ENCODE measurements at regions not wholly inside any gene's neighbourhood (a gene's known extent, or its start where the extent isn't known, plus 50 kb on each side); places are given as distances from the start of the nearest gene placed in this dataset.
"Not testable (repeated sequence)": the region's sequence is repeated elsewhere in the genome, so short reads cannot be mapped to it uniquely, and the experiment has no call there.

DNA sequence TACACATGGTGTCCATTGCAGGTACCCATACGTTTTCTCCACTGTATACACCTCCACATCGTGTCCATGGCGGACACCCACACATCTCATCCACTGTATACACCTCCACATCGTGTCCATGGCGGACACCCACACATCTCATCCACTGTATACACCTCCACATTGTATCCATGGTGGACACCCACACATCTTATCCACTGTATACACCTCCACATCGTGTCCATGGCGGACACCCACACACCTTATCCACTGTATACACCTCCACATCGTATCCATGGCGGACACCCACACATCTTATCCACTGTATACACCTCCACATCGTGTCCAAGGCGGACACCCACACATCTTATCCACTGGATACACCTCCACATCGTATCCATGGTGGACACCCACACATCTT, 50.4 kb upstream of the TTC34 start:
- intact Hi-C loops (cut with DNase I); H3K27me3 ChIP-seq: not testable (repeated sequence)

DNA sequence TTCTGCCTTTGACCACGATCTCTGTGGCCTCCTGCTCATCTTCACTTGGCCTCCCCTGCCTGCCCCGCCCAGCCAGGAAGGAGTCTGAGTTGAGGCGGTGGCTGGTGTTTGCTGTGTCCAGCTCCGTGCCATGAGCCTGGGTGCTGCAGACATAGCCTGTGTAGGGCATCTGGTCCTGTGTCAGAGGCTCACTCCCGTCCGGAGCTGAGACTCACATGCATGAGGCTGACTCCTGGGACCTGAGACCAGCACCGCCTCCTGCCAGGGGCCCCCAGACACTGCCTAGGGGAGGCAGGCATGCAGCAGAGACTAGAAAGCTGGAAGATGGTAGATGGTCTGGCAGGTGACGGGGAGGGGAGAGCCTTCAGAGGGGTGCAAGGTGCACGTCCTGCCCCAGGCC, 52.2 kb upstream of the TTC34 start:
- no peak for ATAC-seq
- 43 to 64% methylated on average over 9 of the region's 9 CpGs for WGBS, 2 donors
- FAIRE-seq, result no peak

More for the DNA sequence above, 50.4 kb upstream of the TTC34 start:
- not testable (repeated sequence) for ATAC-seq, DNase-seq, H3K27ac ChIP-seq, H3K4me3 ChIP-seq, H3K9me3 ChIP-seq, H3K36me3 ChIP-seq, H3K4me1 ChIP-seq, FAIRE-seq
- 54 to 77% methylated on average over 12 of the region's 12 CpGs for WGBS, 2 donors

DNA sequence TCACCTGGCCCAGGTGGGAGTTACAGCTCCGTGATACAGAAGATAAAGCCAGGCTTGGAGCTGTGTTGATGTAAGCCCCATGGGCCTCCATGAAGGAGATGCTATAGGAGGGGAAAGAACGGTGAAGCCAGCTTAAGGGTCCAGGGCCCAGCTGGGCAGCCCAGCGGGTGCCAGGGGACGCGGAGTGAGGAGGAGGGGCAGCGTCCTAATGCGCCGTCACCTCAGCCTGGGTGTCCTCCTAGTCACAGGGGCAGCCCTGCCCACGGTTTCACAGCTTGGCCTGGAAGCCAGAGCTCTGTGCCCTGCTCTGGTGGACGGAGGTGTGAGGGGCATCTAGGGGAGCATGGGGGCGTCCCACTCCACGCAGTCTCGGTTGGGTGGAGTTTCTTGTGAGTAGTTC, 52.7 kb upstream of the TTC34 start:
- ATAC-seq, result no peak
- no peaks in the 10 kb centered on the region for H3K9me3 ChIP-seq
- no peaks in the 10 kb centered on the region for H3K4me1 ChIP-seq
- H3K4me3 ChIP-seq, result no peak overlapping the region
- intact Hi-C loops (cut with DNase I), result no loop called here
- no peaks in the 10 kb centered on the region for H3K27me3 ChIP-seq
- H3K27ac ChIP-seq, result no peak overlapping the region
- FAIRE-seq, result no peak
- peak in 1 of 6 donors; percentile 39 for DNase-seq
- H3K36me3 ChIP-seq, result no peaks in the 10 kb centered on the region
- 53 to 79% methylated on average over 13 of the region's 13 CpGs for WGBS, 2 donors
- TF ChIP-seq, protein P1, sequence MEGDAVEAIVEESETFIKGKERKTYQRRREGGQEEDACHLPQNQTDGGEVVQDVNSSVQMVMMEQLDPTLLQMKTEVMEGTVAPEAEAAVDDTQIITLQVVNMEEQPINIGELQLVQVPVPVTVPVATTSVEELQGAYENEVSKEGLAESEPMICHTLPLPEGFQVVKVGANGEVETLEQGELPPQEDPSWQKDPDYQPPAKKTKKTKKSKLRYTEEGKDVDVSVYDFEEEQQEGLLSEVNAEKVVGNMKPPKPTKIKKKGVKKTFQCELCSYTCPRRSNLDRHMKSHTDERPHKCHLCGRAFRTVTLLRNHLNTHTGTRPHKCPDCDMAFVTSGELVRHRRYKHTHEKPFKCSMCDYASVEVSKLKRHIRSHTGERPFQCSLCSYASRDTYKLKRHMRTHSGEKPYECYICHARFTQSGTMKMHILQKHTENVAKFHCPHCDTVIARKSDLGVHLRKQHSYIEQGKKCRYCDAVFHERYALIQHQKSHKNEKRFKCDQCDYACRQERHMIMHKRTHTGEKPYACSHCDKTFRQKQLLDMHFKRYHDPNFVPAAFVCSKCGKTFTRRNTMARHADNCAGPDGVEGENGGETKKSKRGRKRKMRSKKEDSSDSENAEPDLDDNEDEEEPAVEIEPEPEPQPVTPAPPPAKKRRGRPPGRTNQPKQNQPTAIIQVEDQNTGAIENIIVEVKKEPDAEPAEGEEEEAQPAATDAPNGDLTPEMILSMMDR (IDR thresholded peaks at IDR 0.05), result no peak

More for the DNA sequence above, 52.2 kb upstream of the TTC34 start:
- intact Hi-C loops (cut with DNase I), result no loop called here
- Histone ChIP-seq H3K27me3 (no peaks in the 10 kb centered on the region), H3K4me3 (no peak overlapping the region), H3K36me3 (no peaks in the 10 kb centered on the region), H3K9me3 (no peaks in the 10 kb centered on the region), H3K4me1 (no peaks in the 10 kb centered on the region), H3K27ac (no peak overlapping the region)
- TF ChIP-seq, protein P1 (IDR thresholded peaks at IDR 0.05), result no peak
- peak in 1 of 6 donors; percentile 33 for DNase-seq

DNA sequence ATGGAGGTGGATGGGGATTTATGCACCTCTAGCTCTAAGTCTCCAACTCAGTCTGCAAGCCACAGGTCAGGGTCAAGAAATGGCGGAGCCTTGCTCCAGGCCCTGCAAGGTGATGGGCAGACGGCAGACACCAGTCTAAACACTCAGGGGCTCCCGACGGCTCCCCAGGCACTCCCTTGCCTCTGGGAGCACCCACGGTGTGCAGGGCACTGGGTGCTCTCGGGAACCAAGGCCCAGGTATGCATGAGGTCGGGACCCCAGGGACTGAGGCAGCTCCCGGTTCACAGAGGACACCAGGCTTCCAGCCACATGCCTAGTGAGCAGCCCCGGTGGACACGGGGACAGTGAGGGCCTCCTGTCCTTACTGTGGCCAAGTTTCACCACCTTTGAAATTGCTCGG, 53.1 kb upstream of the TTC34 start:
- ATAC-seq (no peak), FAIRE-seq (no peak), DNase-seq (peak in 1 of 6 donors; percentile 30)
- H3K36me3 ChIP-seq, result no peaks in the 10 kb centered on the region
- 51 to 54% methylated on average over 11 of the region's 11 CpGs for WGBS, 2 donors
- TF ChIP-seq, protein P1 (IDR thresholded peaks at IDR 0.05), result no peak
- H3K4me3 ChIP-seq, result no peak overlapping the region
- no peaks in the 10 kb centered on the region for H3K27me3 ChIP-seq
- intact Hi-C loops (cut with DNase I), result no loop called here
- no peaks in the 10 kb centered on the region for H3K9me3 ChIP-seq
- no peak overlapping the region for H3K27ac ChIP-seq
- H3K4me1 ChIP-seq, result no peaks in the 10 kb centered on the region

DNA sequence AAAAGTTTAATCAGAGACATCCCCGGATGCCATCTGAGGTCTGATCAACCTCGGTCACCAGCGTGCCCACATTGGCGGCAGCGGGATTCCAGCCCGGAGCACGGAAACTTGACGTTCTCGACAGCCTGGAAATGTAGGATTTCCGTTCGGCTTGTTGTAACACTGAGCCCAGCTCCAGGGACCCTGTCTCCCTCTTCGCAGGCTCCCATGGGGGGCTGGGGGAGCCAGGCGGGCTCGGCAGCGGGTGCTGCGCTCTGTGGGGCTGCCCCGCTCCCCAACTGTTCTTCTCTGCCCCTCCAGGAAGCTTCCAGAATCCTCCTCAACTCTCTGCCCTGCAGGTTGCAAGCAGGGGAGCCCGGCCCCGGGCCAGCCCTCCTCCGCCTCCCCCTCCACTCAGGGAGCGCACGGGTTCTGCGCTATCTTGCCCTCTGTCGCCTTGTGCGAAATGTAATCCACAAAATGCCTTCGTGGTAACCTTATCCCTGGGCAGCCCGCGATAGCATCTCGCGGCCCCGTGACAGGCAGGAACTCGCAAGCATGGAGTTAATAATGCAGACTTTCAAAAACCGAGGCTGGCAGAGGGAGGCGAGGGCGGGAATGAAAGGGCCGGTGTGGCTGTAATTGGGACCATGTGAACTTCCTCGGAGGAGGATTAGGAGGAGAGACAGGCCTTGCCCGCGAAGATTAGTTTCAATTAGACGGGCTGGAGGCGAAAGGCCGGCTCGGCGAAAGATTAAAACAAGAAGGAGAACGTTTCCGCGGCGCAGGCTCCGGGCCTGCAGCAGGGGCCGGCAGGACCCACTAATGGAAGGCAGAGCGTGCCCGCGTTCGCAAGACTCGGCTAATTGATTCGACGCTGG, 53.9 kb upstream of the TTC34 start:
- FAIRE-seq (no peak), ATAC-seq (no peak), DNase-seq (no peak)
- WGBS, 2 donors, result 59 to 71% methylated on average over 57 of the region's 57 CpGs
- Histone ChIP-seq H3K4me3 (no peak overlapping the region), H3K36me3 (no peaks in the 10 kb centered on the region), H3K27ac (no peak overlapping the region), H3K9me3 (no peaks in the 10 kb centered on the region), H3K27me3 (no peaks in the 10 kb centered on the region), H3K4me1 (no peaks in the 10 kb centered on the region)
- TF ChIP-seq, protein P1 (IDR thresholded peaks at IDR 0.05), result no peak
- intact Hi-C loops (cut with DNase I), result no loop called here

Measured in pancreas (tissue), 10 donors.